HG03521 (cell line): ENCODE measurements at regions not wholly inside any gene's neighbourhood (a gene's known extent, or its start where the extent isn't known, plus 50 kb on each side); places are given as distances from the start of the nearest gene placed in this dataset.
"Not testable (repeated sequence)": the region's sequence is repeated elsewhere in the genome, so short reads cannot be mapped to it uniquely, and the experiment has no call there.

ENCODE experiments used
- ATAC-seq: cut with Tn5 transposase; IDR thresholded peaks from one replicate; pipeline ENCODE4 v1.9.1; 2021; ENCODE audit warnings: mild to moderate bottlenecking, moderate library complexity; ENCODE audit not compliant: unreplicated experiment

DNA sequence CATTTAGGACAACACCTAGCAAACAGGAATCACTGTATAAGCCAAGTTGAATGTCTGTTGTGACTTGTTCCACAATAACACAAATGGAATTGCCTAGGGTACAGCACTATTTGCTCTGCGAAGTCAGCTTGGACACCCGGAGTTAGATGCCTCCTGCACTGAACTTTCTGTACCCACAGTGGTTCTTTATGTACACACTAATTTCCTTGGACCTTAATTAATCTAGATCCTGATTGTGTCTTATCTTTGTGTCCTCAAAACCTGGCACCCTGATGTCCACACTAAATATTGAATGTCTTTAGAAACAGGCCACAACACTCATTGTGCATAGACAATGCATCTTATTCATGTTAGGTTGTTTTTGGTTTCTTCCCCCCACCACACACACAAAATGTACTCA is 278.9 kb upstream of the NR2F2 start:
- no peak for ATAC-seq

DNA sequence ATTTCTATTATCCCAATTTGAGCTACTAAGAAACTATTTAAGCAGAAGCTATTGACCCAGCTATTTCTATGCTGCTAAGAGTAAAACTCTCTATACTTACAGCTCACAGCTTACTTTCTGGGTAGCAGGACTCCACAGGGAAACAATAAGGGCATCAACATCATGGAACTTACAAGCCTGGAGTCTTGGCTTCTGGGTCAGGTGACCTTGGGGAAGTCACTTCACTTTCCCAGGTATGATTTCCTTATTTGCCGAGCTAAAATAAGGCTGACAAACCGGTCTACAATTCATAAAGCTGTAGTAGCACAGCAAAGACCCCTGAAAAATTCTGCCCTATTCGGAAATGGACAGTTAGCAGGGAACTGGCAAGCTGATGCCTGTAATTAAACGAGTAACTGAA is 278.3 kb upstream of the NR2F2 start:
- ATAC-seq: no peak

DNA sequence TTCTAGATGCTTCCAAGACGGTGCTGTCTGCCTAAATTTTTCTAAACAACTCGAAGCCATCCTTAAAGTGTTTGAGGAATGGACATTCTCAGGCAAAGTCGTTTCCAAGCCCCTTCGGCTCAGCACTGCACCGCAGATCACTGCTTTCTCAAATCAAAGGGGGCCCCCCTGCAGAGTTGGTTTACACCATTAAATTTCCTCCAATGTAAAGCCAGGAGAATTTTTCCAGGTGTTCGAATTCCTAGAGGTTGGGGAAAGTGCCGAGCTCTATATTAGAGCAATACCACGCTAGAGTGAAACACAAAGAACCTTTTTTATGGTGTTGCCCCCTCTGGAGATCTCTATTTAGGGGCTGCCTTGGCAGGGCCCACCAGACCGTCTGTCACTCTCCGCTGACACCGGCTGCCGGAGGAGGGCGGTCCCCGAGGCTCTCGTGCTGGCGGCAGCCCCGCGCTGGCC is 277.9 kb upstream of the NR2F2 start:
- no peak for ATAC-seq

- no peak for ATAC-seq
Observed at GRCh38 chr15:96053031-96053780, 277.3 kb upstream of the NR2F2 start.

- no peak for ATAC-seq
Observed at GRCh38 chr15:96053781-96054428, 276.6 kb upstream of the NR2F2 start.

DNA sequence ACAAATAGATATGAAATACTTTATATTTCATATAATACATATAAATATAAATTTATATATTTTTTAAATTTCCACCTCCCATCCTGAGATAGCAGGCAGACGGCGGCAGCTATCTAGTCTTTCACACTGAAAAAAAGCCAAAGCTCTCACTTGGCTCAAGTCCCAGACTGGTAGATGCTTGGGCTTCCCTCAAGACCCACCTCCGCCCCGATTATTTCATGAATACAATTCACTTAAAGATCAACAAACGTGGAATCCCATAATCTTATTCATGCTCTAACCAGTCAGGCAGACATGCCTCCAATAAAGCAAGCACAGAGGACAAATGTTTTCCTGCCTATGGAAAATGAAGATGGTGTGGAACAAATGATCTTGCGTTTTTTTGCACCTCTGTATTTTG is 275.9 kb upstream of the NR2F2 start:
- ATAC-seq: no peak

GRCh38 chr15:96058103-96058851 is 272.2 kb upstream of the NR2F2 start:
- ATAC-seq: peak; percentile 51

GRCh38 chr15:96058852-96059103 is 271.7 kb upstream of the NR2F2 start:
- not testable (repeated sequence) for ATAC-seq

GRCh38 chr15:96060591-96060990 is 269.9 kb upstream of the NR2F2 start:
- not testable (repeated sequence) for ATAC-seq

DNA sequence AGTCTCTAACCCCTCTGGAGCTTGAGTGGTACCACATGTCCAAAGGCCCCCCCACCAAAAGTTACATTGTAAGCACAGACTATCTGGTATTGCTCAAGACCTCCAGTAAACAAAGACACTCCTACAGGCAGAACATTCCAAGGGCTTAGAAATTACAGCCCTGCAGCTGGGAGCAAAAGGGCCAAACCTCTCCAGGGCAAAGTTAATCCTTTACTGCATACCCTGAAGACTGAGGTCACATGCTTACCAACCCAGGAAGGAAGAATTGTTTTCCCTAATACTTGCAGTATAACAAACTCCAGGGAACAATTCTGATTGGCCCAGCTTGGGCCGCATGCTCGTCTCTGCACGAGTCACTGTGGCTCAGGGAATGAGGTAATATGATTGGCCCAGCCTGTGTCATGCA is 266.1 kb upstream of the NR2F2 start:
- ATAC-seq: no peak

GRCh38 chr15:96066126-96066525 is 264.4 kb upstream of the NR2F2 start:
- no peak for ATAC-seq

- ATAC-seq: no peak
Observed at GRCh38 chr15:96066852-96067495, 263.5 kb upstream of the NR2F2 start.

GRCh38 chr15:96067677-96068076 is 262.8 kb upstream of the NR2F2 start:
- no peak for ATAC-seq

- no peak for ATAC-seq
Observed at GRCh38 chr15:96068897-96069296, 261.6 kb upstream of the NR2F2 start.

- ATAC-seq: no peak
Observed at GRCh38 chr15:96070636-96071035, 259.9 kb upstream of the NR2F2 start.

GRCh38 chr15:96072821-96073220 is 257.7 kb upstream of the NR2F2 start:
- no peak for ATAC-seq

- no peak for ATAC-seq
Observed at GRCh38 chr15:96073908-96074307, 256.6 kb upstream of the NR2F2 start.

GRCh38 chr15:96075895-96076294 is 254.6 kb upstream of the NR2F2 start:
- no peak for ATAC-seq

GRCh38 chr15:96076350-96076749 is 254.2 kb upstream of the NR2F2 start:
- ATAC-seq: no peak

GRCh38 chr15:96079041-96079440 is 251.5 kb upstream of the NR2F2 start:
- ATAC-seq: no peak

DNA sequence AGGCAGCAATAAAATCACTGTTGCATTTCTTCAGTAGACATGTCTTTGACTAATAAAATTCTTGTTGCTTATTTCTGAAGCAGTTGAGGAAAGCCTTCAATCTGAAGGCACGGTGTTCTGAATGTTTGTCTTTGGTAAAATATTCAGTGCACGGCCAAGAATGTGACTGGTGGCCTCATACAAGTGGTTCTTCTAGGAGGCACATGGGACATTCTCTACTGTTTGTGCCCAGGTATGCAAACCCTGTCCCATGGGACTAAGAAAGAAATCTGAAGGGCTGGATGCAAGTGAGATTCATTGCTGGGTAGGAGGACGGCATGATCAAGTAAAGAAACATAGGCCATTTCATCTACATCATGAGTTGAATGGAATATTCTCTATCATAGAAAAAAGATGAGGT is 250.6 kb upstream of the NR2F2 start:
- ATAC-seq: no peak

- ATAC-seq: no peak
Observed at GRCh38 chr15:96086164-96086563, 244.3 kb upstream of the NR2F2 start.
